PFSK-1 (cell line): ENCODE measurements at regions not wholly inside any gene's neighbourhood (a gene's known extent, or its start where the extent isn't known, plus 50 kb on each side); places are given as distances from the start of the nearest gene placed in this dataset.

Experiments used
- FOXP2 ChIP-seq: optimal IDR thresholded peaks from 2 replicates; pipeline ENCODE3; 2011; ENCODE audit warnings: borderline replicate concordance, control low read depth, inconsistent platforms; ENCODE audit not compliant: insufficient read depth; ENCODE audit errors: extremely low read length, extremely low read depth
- POLR2AphosphoS5 ChIP-seq: IDR thresholded peaks from 2 replicates; pipeline ENCODE4 v1.6.1; 2012; ENCODE audit warnings: low read depth, mild to moderate bottlenecking, control low read depth, low read length, moderate library complexity
- REST ChIP-seq, 2 experiments: IDR thresholded peaks; 2 replicates each; pipeline versions ENCODE4 v1.6.1 to v1.8.0; 2011 to 2012; ENCODE audit warnings: low read depth in 2 of 2, low read length in 2 of 2, control low read depth in 1 of 2, inconsistent platforms in 1 of 2, mild to moderate bottlenecking in 1 of 2, moderate library complexity in 1 of 2; ENCODE audit not compliant: insufficient read depth in 1 of 2
- SIN3A ChIP-seq: IDR thresholded peaks from 2 replicates; pipeline ENCODE4 v1.6.1; 2012; ENCODE audit warnings: mild to moderate bottlenecking, low read length, moderate library complexity, borderline replicate concordance; ENCODE audit not compliant: insufficient read depth
- TAF1 ChIP-seq: IDR thresholded peaks from 2 replicates; pipeline ENCODE4 v1.6.1; 2012; ENCODE audit warnings: low read length, control low read depth, borderline replicate concordance; ENCODE audit not compliant: insufficient read depth

DNA sequence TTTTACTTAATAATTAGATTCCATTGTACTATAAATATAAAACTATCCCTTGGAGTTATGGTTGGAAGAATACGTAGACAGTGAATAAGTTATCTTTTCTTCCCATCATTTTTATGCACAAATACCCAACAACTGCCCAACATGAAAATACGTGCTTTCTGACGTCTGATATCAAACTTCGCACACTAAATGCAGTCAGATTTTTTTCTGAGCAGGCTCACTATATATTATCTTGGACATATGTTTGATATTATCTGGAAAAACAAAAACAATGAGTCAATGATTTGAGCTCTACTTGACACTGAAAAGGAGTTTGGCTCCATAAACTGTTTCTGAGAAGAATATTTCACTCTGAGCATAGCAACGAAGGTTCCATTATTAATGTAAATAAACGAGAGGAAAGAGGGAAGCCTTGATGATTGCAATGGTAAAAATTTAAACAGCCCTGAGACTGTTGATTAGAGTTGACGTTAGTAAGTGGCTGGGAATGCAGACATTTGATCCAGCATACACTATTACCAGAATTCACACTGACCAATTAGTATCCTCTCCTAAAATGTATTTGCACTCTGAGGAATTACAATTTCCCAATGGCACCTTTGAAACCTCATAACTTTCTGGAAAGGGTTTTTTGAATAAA, 1090.0 kb downstream of the EPHA7 start:
- TF ChIP-seq REST (IDR thresholded peaks at IDR 0.05; ENCODE audit: insufficient read depth in 1 of 2, low read depth in 2 of 2, low read length in 2 of 2) (no peak), TAF1 (peak; percentile 41; the same call in 1 of the 2 replicates), SIN3A (peak; percentile 47; the same call in 1 of the 2 replicates)

- TF ChIP-seq TAF1 (no peak), POLR2AphosphoS5 (no peak), REST (IDR thresholded peaks at IDR 0.05; ENCODE audit: insufficient read depth in 1 of 2, low read depth in 2 of 2, low read length in 2 of 2) (no peak)
Observed at GRCh38 chr6:92315312-92315711, 1104.0 kb downstream of the EPHA7 start.

- no peak for TF ChIP-seq POLR2AphosphoS5
- TF ChIP-seq TAF1: no peak
- no peak for TF ChIP-seq SIN3A
- TF ChIP-seq REST (IDR thresholded peaks at IDR 0.05; ENCODE audit: insufficient read depth in 1 of 2, low read depth in 2 of 2, low read length in 2 of 2): no peak
- no peak for TF ChIP-seq FOXP2
Observed at GRCh38 chr6:92297101-92297500, 1122.3 kb downstream of the EPHA7 start.

GRCh38 chr6:92292067-92292466, 1127.3 kb downstream of the EPHA7 start:
- TF ChIP-seq REST (IDR thresholded peaks at IDR 0.05; ENCODE audit: insufficient read depth in 1 of 2, low read depth in 2 of 2, low read length in 2 of 2) (no peak), TAF1 (no peak), FOXP2 (no peak), SIN3A (no peak), POLR2AphosphoS5 (no peak)

DNA sequence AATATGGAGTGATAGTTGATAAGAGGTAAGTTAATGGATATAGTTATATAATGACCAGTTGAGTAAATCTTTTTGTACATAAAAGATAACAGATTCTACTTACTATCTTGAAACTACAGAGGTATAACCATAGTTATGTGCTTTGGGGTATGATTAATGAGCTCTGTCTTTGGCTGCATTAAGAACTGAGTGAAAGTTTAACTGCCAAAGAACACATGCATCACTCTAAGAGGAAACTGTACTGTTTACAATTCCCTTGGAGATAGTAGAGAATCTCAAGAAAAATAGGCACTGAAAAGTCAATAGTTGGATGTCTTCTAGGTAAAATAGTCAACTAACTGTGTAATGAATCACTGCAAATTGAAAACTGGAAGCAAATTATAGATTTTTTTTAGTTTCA, 1129.5 kb downstream of the EPHA7 start:
- no peak for TF ChIP-seq REST (IDR thresholded peaks at IDR 0.05; ENCODE audit: insufficient read depth in 1 of 2, low read depth in 2 of 2, low read length in 2 of 2)
- TF ChIP-seq POLR2AphosphoS5: no peak
- no peak for TF ChIP-seq TAF1
- no peak for TF ChIP-seq SIN3A
- TF ChIP-seq FOXP2: no peak
